Fibroblast of lung (primary cell): ENCODE measurements at regions not wholly inside any gene's neighbourhood (a gene's known extent, or its start where the extent isn't known, plus 50 kb on each side); places are given as distances from the start of the nearest gene placed in this dataset.

ENCODE experiments used
- EZH2 ChIP-seq: IDR thresholded peaks from 2 replicates; pipeline ENCODE4 v1.5.1; 2012; ENCODE audit warnings: low read length, control low read depth, mild to moderate bottlenecking; ENCODE audit errors: missing control alignments
- TF ChIP-seq, protein P1 (sequence below), 2 donors: IDR thresholded peaks in 1 of 2; conservative IDR thresholded peaks in 1 of 2; 1 replicate in 1 of 2; 2 replicates in 1 of 2; pipeline ENCODE4 v1.5.1; 2011 to 2012; ENCODE audit warnings: low read length in 2 of 2, control low read depth in 1 of 2, inconsistent platforms in 1 of 2, low read depth in 1 of 2, mild to moderate bottlenecking in 1 of 2

DNA sequence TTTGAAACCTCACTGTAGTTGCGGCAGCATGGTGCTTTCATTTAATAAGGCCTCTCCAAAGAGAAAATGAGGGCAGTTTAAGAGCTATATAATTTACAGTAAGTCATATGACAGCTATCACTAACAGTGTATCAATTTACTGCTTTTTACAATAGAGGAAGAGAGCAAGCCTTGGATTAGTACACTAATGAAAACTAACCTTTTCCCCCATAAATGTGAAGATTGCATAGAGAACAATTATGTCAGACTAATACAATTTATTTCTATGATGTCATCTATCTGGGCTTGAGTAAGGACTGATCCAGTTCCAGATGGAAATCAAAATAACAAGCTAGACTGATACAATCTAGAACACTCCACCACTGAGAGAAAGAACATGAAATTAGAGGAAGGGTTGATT, 78.1 kb upstream of the FAM83B start:
- TF ChIP-seq EZH2, result no peak
- TF ChIP-seq, protein P1, sequence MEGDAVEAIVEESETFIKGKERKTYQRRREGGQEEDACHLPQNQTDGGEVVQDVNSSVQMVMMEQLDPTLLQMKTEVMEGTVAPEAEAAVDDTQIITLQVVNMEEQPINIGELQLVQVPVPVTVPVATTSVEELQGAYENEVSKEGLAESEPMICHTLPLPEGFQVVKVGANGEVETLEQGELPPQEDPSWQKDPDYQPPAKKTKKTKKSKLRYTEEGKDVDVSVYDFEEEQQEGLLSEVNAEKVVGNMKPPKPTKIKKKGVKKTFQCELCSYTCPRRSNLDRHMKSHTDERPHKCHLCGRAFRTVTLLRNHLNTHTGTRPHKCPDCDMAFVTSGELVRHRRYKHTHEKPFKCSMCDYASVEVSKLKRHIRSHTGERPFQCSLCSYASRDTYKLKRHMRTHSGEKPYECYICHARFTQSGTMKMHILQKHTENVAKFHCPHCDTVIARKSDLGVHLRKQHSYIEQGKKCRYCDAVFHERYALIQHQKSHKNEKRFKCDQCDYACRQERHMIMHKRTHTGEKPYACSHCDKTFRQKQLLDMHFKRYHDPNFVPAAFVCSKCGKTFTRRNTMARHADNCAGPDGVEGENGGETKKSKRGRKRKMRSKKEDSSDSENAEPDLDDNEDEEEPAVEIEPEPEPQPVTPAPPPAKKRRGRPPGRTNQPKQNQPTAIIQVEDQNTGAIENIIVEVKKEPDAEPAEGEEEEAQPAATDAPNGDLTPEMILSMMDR (conservative IDR thresholded peaks at IDR 0.05 in 1 of 2, IDR thresholded peaks at IDR 0.05 in 1 of 2; ENCODE audit: low read depth in 1 of 2, low read length in 2 of 2), result no peak
